GM21723 (cell line): ENCODE measurements at regions not wholly inside any gene's neighbourhood (a gene's known extent, or its start where the extent isn't known, plus 50 kb on each side); places are given as distances from the start of the nearest gene placed in this dataset.
A peak's percentile ranks its signal among the peaks of the same experiment; 100 is the strongest.

Experiments used
- ATAC-seq: cut with Tn5 transposase; IDR thresholded peaks from one replicate; pipeline ENCODE4 v1.9.1; 2021; ENCODE audit warnings: mild to moderate bottlenecking, moderate library complexity; ENCODE audit not compliant: unreplicated experiment

GRCh38 chr2:146665800-146666199 lies 1179.0 kb upstream of the ACVR2A start:
- no peak for ATAC-seq

GRCh38 chr2:146661473-146662096 lies 1183.2 kb upstream of the ACVR2A start:
- ATAC-seq: no peak

- ATAC-seq: no peak
Measured at GRCh38 chr2:146659976-146660375, 1184.9 kb upstream of the ACVR2A start.

- ATAC-seq: no peak
Measured at GRCh38 chr2:146652311-146652710, 1192.5 kb upstream of the ACVR2A start.

- ATAC-seq: no peak
Measured at GRCh38 chr2:146651361-146651760, 1193.5 kb upstream of the ACVR2A start.

GRCh38 chr2:146642066-146642465 lies 1202.8 kb upstream of the ACVR2A start:
- no peak for ATAC-seq

GRCh38 chr2:146634230-146635097 lies 1210.4 kb upstream of the ACVR2A start:
- ATAC-seq: no peak

GRCh38 chr2:146633159-146633558 lies 1211.7 kb upstream of the ACVR2A start:
- no peak for ATAC-seq

GRCh38 chr2:146632707-146633106 lies 1212.1 kb upstream of the ACVR2A start:
- ATAC-seq: peak; percentile 59

GRCh38 chr2:146624430-146625160 lies 1220.2 kb upstream of the ACVR2A start:
- no peak for ATAC-seq

GRCh38 chr2:146623771-146624170 lies 1221.1 kb upstream of the ACVR2A start:
- ATAC-seq: no peak

- no peak for ATAC-seq
Measured at GRCh38 chr2:146621656-146622055, 1223.2 kb upstream of the ACVR2A start.

GRCh38 chr2:146615778-146616177 lies 1229.1 kb upstream of the ACVR2A start:
- ATAC-seq: no peak

GRCh38 chr2:146608490-146608889 lies 1236.3 kb upstream of the ACVR2A start:
- no peak for ATAC-seq

- no peak for ATAC-seq
Measured at GRCh38 chr2:146604521-146604920, 1240.3 kb upstream of the ACVR2A start.

- ATAC-seq: no peak
Measured at GRCh38 chr2:146602856-146603255, 1242.0 kb upstream of the ACVR2A start.

GRCh38 chr2:146602383-146602782 lies 1242.4 kb upstream of the ACVR2A start:
- no peak for ATAC-seq

- ATAC-seq: no peak
Measured at GRCh38 chr2:146598791-146599190, 1246.0 kb upstream of the ACVR2A start.

GRCh38 chr2:146597291-146597690 lies 1247.5 kb upstream of the ACVR2A start:
- ATAC-seq: no peak

- ATAC-seq: no peak
Measured at GRCh38 chr2:146591908-146592307, 1252.9 kb upstream of the ACVR2A start.

GRCh38 chr2:146587291-146587713 lies 1257.5 kb upstream of the ACVR2A start:
- ATAC-seq: no peak

- ATAC-seq: no peak
Measured at GRCh38 chr2:146584316-146584715, 1260.5 kb upstream of the ACVR2A start.
